Immature natural killer cell (primary cell): ENCODE measurements at regions not wholly inside any gene's neighbourhood (a gene's known extent, or its start where the extent isn't known, plus 50 kb on each side); places are given as distances from the start of the nearest gene placed in this dataset.

Experiments
- DNase-seq, 3 donors: peaks; one replicate each; pipeline ENCODE4 v3.0.0; 2022; ENCODE audit warnings: mixed read lengths in 1 of 3
- H3K27ac Mint-ChIP-seq, 6 donors: one replicate each; pipeline ENCODE4 v1.8.0; 2020; ENCODE audit warnings: mixed read lengths in 6 of 6, mild to moderate bottlenecking in 5 of 6, inconsistent platforms in 4 of 6, moderate library complexity in 3 of 6
- H3K27me3 Mint-ChIP-seq, 3 donors: one replicate each; pipeline ENCODE4 v1.8.0; 2020 to 2021; ENCODE audit warnings: low read depth in 3 of 3, mild to moderate bottlenecking in 3 of 3, mixed read lengths in 3 of 3, moderate library complexity in 3 of 3, inconsistent platforms in 1 of 3
- H3K36me3 Mint-ChIP-seq, 3 donors: one replicate each; pipeline ENCODE4 v1.8.0; 2020; ENCODE audit warnings: mixed read lengths in 3 of 3, inconsistent platforms in 2 of 3, mild to moderate bottlenecking in 2 of 3
- H3K4me1 Mint-ChIP-seq, 2 donors: one replicate each; pipeline ENCODE4 v1.8.0; 2020; ENCODE audit warnings: inconsistent platforms in 2 of 2, mild to moderate bottlenecking in 2 of 2, mixed read lengths in 2 of 2, moderate library complexity in 1 of 2
- H3K4me3 Mint-ChIP-seq, 5 donors: one replicate each; pipeline ENCODE4 v1.8.0; 2020; ENCODE audit warnings: mild to moderate bottlenecking in 5 of 5, mixed read lengths in 5 of 5, inconsistent platforms in 3 of 5, moderate library complexity in 3 of 5
- H3K9me3 Mint-ChIP-seq, 6 donors: one replicate each; pipeline ENCODE4 v1.8.0; 2020; ENCODE audit warnings: mild to moderate bottlenecking in 6 of 6, mixed read lengths in 6 of 6, inconsistent platforms in 4 of 6, moderate library complexity in 3 of 6

DNA sequence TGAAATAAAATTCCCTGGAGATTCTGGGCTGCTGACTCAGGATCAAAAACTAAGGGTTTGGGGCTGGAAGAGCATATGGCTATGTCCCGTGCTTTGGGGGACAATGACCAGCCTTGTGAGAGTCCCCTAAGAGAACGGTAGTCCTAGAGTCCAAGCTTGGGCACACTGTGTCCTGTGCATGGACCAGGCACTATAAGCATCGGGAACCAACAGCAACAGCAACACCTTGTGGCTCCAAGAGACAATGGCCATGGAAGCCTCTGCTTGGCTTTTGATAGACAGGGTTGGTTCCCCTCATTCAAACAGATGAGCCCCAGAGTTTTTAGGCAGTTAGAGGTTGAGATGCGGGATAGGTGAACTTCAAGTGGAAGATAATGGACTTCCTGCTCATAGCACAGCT, 294.4 kb upstream of the CHAC2 start:
- Mint-ChIP-seq H3K27ac (no peak overlapping the region), H3K36me3 (no peaks in the 10 kb centered on the region), H3K9me3 (peaks cover 0 to 12% (median 0%) of the 10 kb centered on the region in 6 donors), H3K27me3 (peaks cover 0 to 5% (median 5%) of the 10 kb centered on the region in 3 donors), H3K4me1 (no peaks in the 10 kb centered on the region), H3K4me3 (no peak overlapping the region)
- no peak for DNase-seq

DNA sequence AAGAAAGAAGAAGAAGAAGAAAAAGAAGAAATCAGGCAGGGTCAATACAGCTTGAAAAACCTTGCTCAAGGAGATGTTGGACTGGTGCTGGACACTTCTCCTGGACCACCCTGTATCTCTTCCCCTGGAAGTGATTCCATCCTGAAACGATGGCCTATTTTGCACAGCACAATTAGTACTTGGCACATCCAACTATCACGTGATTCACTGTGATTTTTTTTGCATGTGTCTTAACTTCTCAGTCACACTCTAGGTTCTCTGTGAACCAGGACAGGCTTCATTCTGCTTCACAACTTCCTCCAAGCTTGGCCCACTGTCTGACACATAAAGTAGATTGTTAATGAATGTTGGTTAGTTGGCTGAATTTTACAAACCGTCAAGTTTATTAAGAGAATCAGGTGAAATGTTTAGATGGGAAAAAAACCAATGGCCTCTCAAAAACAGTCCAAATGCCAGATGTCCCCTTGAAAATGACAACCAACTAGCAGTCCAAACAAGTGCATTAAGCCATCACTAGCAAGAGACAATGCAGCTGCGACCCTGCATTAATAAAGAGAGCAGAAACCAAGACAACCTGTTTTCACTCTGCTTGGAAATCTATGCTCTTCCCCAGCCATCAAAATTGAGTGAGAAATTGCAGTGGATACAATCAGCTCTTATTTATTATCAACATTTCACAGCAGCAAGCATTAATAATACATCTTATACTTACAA, 300.0 kb upstream of the CHAC2 start:
- H3K27me3 Mint-ChIP-seq: peaks cover 0 to 6% (median 0%) of the 10 kb centered on the region in 3 donors
- H3K27ac Mint-ChIP-seq: no peak overlapping the region
- H3K9me3 Mint-ChIP-seq: peaks cover 0 to 12% (median 0%) of the 10 kb centered on the region in 6 donors
- H3K4me3 Mint-ChIP-seq: no peak overlapping the region
- no peaks in the 10 kb centered on the region for H3K4me1 Mint-ChIP-seq
- no peaks in the 10 kb centered on the region for H3K36me3 Mint-ChIP-seq
- DNase-seq: no peak

- no peaks in the 10 kb centered on the region for H3K4me1 Mint-ChIP-seq
- H3K27ac Mint-ChIP-seq: no peak overlapping the region
- no peak for DNase-seq
- peaks cover 0 to 5% (median 0%) of the 10 kb centered on the region in 3 donors for H3K27me3 Mint-ChIP-seq
- H3K4me3 Mint-ChIP-seq: no peak overlapping the region
- no peaks in the 10 kb centered on the region for H3K9me3 Mint-ChIP-seq
- no peaks in the 10 kb centered on the region for H3K36me3 Mint-ChIP-seq
These were observed 303.5 kb upstream of the CHAC2 start for GRCh38 chr2:53463806-53464726.

- DNase-seq: no peak
- Mint-ChIP-seq H3K4me3 (no peak overlapping the region), H3K36me3 (no peaks in the 10 kb centered on the region), H3K9me3 (peaks cover 0 to 2% (median 0%) of the 10 kb centered on the region in 6 donors), H3K27ac (no peak overlapping the region), H3K4me1 (no peaks in the 10 kb centered on the region), H3K27me3 (no peaks in the 10 kb centered on the region)
These were observed 306.7 kb upstream of the CHAC2 start for GRCh38 chr2:53460937-53461336.

GRCh38 chr2:53460347-53460746, 307.3 kb upstream of the CHAC2 start:
- no peak overlapping the region for H3K4me3 Mint-ChIP-seq

DNA sequence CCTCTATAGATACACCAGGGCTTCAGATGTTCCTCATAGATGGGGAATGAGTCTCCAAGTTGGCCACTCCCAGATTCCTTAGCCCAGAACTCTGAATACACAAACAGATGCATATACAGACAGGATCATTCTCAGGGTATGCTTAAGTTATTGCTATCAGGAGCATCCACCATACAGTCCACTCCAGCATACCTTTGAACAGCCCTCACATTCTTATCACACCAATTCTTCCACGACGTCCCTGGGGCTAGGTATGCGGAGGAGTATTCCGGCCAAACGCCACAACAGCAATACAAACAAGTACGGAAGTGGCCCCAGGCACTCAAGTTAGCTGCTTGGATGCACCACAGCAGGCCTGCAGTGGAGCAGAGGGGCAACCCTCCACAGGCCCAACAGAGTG, 312.5 kb upstream of the CHAC2 start:
- H3K4me3 Mint-ChIP-seq: no peak overlapping the region
- DNase-seq: no peak
- H3K9me3 Mint-ChIP-seq: peaks cover 0 to 5% (median 2%) of the 10 kb centered on the region in 6 donors
- H3K27me3 Mint-ChIP-seq: peaks cover 0 to 2% (median 0%) of the 10 kb centered on the region in 3 donors
- no peaks in the 10 kb centered on the region for H3K4me1 Mint-ChIP-seq
- no peak overlapping the region for H3K27ac Mint-ChIP-seq
- H3K36me3 Mint-ChIP-seq: no peaks in the 10 kb centered on the region

More at GRCh38 chr2:53460347-53460746, 307.3 kb upstream of the CHAC2 start:
- no peak overlapping the region for H3K27ac Mint-ChIP-seq
- no peak for DNase-seq
- H3K36me3 Mint-ChIP-seq: no peaks in the 10 kb centered on the region
- H3K27me3 Mint-ChIP-seq: peaks cover 0 to 2% (median 0%) of the 10 kb centered on the region in 3 donors
- H3K9me3 Mint-ChIP-seq: peaks cover 0 to 2% (median 0%) of the 10 kb centered on the region in 6 donors
- no peaks in the 10 kb centered on the region for H3K4me1 Mint-ChIP-seq

DNA sequence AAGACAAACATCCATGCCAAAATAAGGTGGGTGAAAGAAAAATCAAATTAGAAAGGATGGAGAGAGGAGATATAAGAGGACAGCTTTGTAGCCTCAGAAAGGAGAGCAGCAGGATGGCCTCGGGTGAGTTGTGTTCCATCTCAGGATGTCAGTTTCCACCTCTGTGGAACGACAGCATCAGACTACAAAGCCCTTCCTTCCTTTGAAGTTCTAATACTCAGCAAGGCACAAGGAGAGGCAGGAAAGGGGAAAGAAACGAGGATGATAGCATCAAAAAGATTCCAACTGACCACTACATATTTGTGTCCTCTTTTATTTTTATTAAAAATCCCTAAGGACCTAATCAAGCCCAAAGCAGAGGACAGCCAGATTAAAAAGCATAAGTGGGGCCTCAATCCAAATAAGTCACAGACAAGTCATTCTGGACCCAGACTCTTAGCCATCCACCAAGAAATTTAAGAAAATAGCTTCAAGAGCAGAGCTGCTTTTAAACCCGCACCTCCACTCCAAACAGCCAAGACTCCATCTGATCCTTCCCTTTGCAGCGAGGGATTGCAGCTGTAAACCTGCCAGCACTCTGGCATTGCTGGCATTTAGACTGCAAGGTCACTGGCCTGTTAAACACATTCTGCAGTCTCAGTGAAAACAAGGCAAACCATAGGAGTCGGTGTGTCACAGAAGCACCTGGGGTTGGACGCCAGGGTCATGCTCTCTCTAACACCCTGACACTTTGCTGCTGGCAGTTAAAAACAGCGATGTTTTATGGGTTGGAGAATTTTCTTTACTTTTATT, 314.5 kb upstream of the CHAC2 start:
- Mint-ChIP-seq H3K9me3 (peaks cover 0 to 5% (median 2%) of the 10 kb centered on the region in 6 donors), H3K27me3 (peaks cover 0 to 2% (median 0%) of the 10 kb centered on the region in 3 donors), H3K4me1 (no peaks in the 10 kb centered on the region), H3K4me3 (no peak overlapping the region), H3K36me3 (no peaks in the 10 kb centered on the region), H3K27ac (no peak overlapping the region)
- no peak for DNase-seq

DNA sequence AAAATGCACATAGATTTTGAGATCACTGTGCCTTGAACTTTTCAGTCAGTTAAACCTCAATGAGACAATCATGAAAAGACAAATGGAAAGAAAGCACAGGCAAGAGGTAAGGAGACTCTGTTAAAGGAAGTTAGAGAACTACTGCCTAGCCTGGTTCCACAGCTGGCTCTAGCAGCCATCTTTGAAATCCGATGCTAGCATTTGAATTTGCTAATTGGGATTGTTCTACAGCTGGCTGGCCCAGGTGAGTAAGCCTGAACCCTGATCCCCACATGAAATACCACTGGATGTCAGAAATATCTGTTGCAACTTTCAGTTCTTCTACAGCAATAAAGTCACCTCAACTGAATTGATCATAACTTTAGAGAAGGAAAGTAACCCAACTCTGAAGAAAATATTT, 315.2 kb upstream of the CHAC2 start:
- Mint-ChIP-seq H3K4me3 (no peak overlapping the region), H3K9me3 (peaks cover 0 to 5% (median 2%) of the 10 kb centered on the region in 6 donors), H3K36me3 (no peaks in the 10 kb centered on the region), H3K4me1 (no peaks in the 10 kb centered on the region), H3K27ac (no peak overlapping the region), H3K27me3 (peaks cover 0 to 2% (median 0%) of the 10 kb centered on the region in 3 donors)
- DNase-seq: no peak

DNA sequence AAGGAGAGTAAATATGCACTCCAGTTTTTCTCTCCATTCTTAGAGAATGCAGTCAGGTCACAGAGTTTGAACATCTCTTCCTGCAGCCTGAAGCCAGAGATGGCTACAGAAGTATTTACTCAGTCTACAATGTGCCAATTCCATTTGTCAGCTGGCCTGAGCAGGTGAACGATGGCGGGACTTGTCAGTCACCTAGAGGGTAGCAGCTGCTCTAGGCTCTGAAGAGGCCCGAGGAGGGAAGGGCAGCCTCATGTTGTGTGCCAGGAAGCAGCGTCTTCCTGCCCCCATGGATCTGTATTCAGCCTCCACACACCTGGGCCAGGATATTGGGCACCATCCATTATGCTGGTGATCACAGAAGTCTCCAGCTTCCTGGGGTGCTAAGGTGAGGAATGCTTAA, 316.7 kb upstream of the CHAC2 start:
- Mint-ChIP-seq H3K27ac (no peak overlapping the region), H3K27me3 (peaks cover 0 to 2% (median 0%) of the 10 kb centered on the region in 3 donors), H3K4me1 (no peaks in the 10 kb centered on the region)

DNA sequence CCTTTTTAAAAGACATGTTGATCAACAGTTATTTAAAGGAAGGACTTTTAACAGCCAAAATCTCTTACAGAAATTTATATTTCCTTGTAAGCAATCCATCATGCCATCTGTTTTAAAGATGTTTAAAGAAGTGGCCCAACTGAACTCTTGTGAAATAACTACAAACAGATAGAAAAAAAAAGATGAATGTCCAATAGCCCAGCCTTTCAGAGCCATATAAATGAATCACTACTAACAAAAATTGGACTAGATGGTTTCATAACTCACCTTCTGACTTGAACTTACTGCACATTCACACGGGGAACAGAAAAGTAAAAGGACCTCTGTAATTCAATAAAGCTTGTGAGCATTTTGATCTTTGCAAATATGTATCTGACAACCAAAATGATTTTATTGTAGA, 319.0 kb upstream of the CHAC2 start:
- H3K27ac Mint-ChIP-seq: no peak overlapping the region
- no peak for DNase-seq
- H3K27me3 Mint-ChIP-seq: no peaks in the 10 kb centered on the region
- no peak overlapping the region for H3K4me3 Mint-ChIP-seq
- H3K9me3 Mint-ChIP-seq: peaks cover 0 to 5% (median 0%) of the 10 kb centered on the region in 6 donors
- H3K4me1 Mint-ChIP-seq: no peaks in the 10 kb centered on the region
- no peaks in the 10 kb centered on the region for H3K36me3 Mint-ChIP-seq

More for the DNA sequence above, 316.7 kb upstream of the CHAC2 start:
- H3K4me3 Mint-ChIP-seq: no peak overlapping the region
- no peak for DNase-seq
- H3K36me3 Mint-ChIP-seq: no peaks in the 10 kb centered on the region
- H3K9me3 Mint-ChIP-seq: peaks cover 0 to 5% (median 2%) of the 10 kb centered on the region in 6 donors

- Mint-ChIP-seq H3K9me3 (peaks cover 0 to 5% (median 0%) of the 10 kb centered on the region in 6 donors), H3K27me3 (no peaks in the 10 kb centered on the region)
These were observed 319.5 kb upstream of the CHAC2 start for GRCh38 chr2:53448086-53448485.

GRCh38 chr2:53445383-53446070, 322.1 kb upstream of the CHAC2 start:
- H3K4me3 Mint-ChIP-seq: no peak overlapping the region
- no peaks in the 10 kb centered on the region for H3K36me3 Mint-ChIP-seq
- H3K27me3 Mint-ChIP-seq: no peaks in the 10 kb centered on the region
- no peak overlapping the region for H3K27ac Mint-ChIP-seq
- no peak for DNase-seq
- H3K4me1 Mint-ChIP-seq: no peaks in the 10 kb centered on the region
- peaks cover 0 to 4% (median 0%) of the 10 kb centered on the region in 6 donors for H3K9me3 Mint-ChIP-seq

More at GRCh38 chr2:53448086-53448485, 319.5 kb upstream of the CHAC2 start:
- DNase-seq: no peak
- Mint-ChIP-seq H3K27ac (no peak overlapping the region), H3K4me1 (no peaks in the 10 kb centered on the region), H3K4me3 (no peak overlapping the region), H3K36me3 (no peaks in the 10 kb centered on the region)

- no peaks in the 10 kb centered on the region for H3K4me1 Mint-ChIP-seq
- no peaks in the 10 kb centered on the region for H3K27me3 Mint-ChIP-seq
- H3K36me3 Mint-ChIP-seq: no peaks in the 10 kb centered on the region
- H3K9me3 Mint-ChIP-seq: peaks cover 0 to 4% (median 0%) of the 10 kb centered on the region in 6 donors
- H3K27ac Mint-ChIP-seq: no peak overlapping the region
- DNase-seq: no peak
- H3K4me3 Mint-ChIP-seq: no peak overlapping the region
These were observed 324.8 kb upstream of the CHAC2 start for GRCh38 chr2:53442783-53443182.
